IPS DF 6.9 (cell line): ENCODE measurements at regions not wholly inside any gene's neighbourhood (a gene's known extent, or its start where the extent isn't known, plus 50 kb on each side); places are given as distances from the start of the nearest gene placed in this dataset.
"Not testable (repeated sequence)": the region's sequence is repeated elsewhere in the genome, so short reads cannot be mapped to it uniquely, and the experiment has no call there.

Source experiments
- DNase-seq: peaks from one replicate; pipeline ENCODE4 v3.0.0-alpha.2; 2013; ENCODE audit warnings: low read depth, low spot score
- H3K27ac ChIP-seq: one replicate; pipeline ENCODE4 v1.5.1; 2013; ENCODE audit warnings: low read length, control low read depth
- H3K27me3 ChIP-seq: 2 replicates; pipeline ENCODE4 v1.6.1; 2013; ENCODE audit warnings: mild to moderate bottlenecking, low read length; ENCODE audit not compliant: control insufficient read depth, insufficient read depth
- H3K36me3 ChIP-seq: 2 replicates; pipeline ENCODE4 v1.6.1; 2013; ENCODE audit warnings: low read length; ENCODE audit not compliant: control insufficient read depth, insufficient read depth
- H3K4me1 ChIP-seq: 2 replicates; pipeline ENCODE4 v1.6.1; 2013; ENCODE audit warnings: low read length; ENCODE audit not compliant: control insufficient read depth, insufficient read depth
- H3K4me3 ChIP-seq: 2 replicates; pipeline ENCODE4 v1.5.1; 2013; ENCODE audit warnings: mild to moderate bottlenecking, low read length
- H3K9me3 ChIP-seq: 2 replicates; pipeline ENCODE4 v1.6.1; 2013; ENCODE audit warnings: low read length, inconsistent platforms; ENCODE audit not compliant: control insufficient read depth, insufficient read depth
- WGBS: extraction: QIAGEN DNeasy Blood & Tissue Kit; methylation state at CpG from one replicate; pipeline ENCODE4 v1.1.7; 2013; ENCODE audit warnings: mixed read lengths, missing lambda C conversion rate; ENCODE audit not compliant: insufficient read length, insufficient coverage; 5-methylcytosine and 5-hydroxymethylcytosine counted together

GRCh38 chr5:107020626-107021025 is 650.1 kb downstream of the EFNA5 start:
- Histone ChIP-seq H3K27me3 (no peaks in the 10 kb centered on the region), H3K36me3 (no peaks in the 10 kb centered on the region), H3K4me1 (no peaks in the 10 kb centered on the region), H3K9me3 (no peaks in the 10 kb centered on the region; the same call in 1 of the 2 replicates), H3K27ac (no peak overlapping the region), H3K4me3 (no peak overlapping the region)
- WGBS: no CpG with 5 or more reads among the region's 2 CpGs
- DNase-seq: no peak

- no peak overlapping the region for H3K4me3 ChIP-seq
- no peaks in the 10 kb centered on the region; the same call in 1 of the 2 replicates for H3K9me3 ChIP-seq
- H3K27ac ChIP-seq: no peak overlapping the region
- no peaks in the 10 kb centered on the region for H3K36me3 ChIP-seq
- no peaks in the 10 kb centered on the region for H3K27me3 ChIP-seq
- H3K4me1 ChIP-seq: no peaks in the 10 kb centered on the region; the same call in 1 of the 2 replicates
- DNase-seq: no peak
- no CpG with 5 or more reads among the region's 1 CpG for WGBS
Observed at GRCh38 chr5:107017616-107018015, 653.1 kb downstream of the EFNA5 start.

- no peaks in the 10 kb centered on the region for H3K9me3 ChIP-seq
- WGBS: no CpG with 5 or more reads among the region's 10 CpGs
- H3K27me3 ChIP-seq: no peaks in the 10 kb centered on the region
- no peak for DNase-seq
- H3K4me1 ChIP-seq: no peaks in the 10 kb centered on the region; the same call in 1 of the 2 replicates
- H3K27ac ChIP-seq: no peak overlapping the region
- H3K36me3 ChIP-seq: no peaks in the 10 kb centered on the region
- no peak overlapping the region for H3K4me3 ChIP-seq
Observed at GRCh38 chr5:107012371-107012770, 658.4 kb downstream of the EFNA5 start.

- Histone ChIP-seq H3K4me3 (no peak overlapping the region), H3K4me1 (no peaks in the 10 kb centered on the region; the same call in 1 of the 2 replicates), H3K9me3 (no peaks in the 10 kb centered on the region), H3K27ac (no peak overlapping the region), H3K27me3 (no peaks in the 10 kb centered on the region), H3K36me3 (no peaks in the 10 kb centered on the region)
- no CpG with 5 or more reads among the region's 7 CpGs for WGBS
- DNase-seq: no peak
Observed at GRCh38 chr5:107011605-107012004, 659.1 kb downstream of the EFNA5 start.

GRCh38 chr5:107010060-107010459 is 660.7 kb downstream of the EFNA5 start:
- Histone ChIP-seq H3K27ac (no peak overlapping the region), H3K4me3 (no peak overlapping the region), H3K9me3 (no peaks in the 10 kb centered on the region), H3K27me3 (no peaks in the 10 kb centered on the region), H3K4me1 (no peaks in the 10 kb centered on the region; the same call in 1 of the 2 replicates), H3K36me3 (no peaks in the 10 kb centered on the region)
- no CpG with 5 or more reads among the region's 6 CpGs for WGBS
- DNase-seq: no peak

- no CpG with 5 or more reads among the region's 1 CpG for WGBS
- H3K36me3 ChIP-seq: no peaks in the 10 kb centered on the region
- H3K4me1 ChIP-seq: no peaks in the 10 kb centered on the region
- H3K27ac ChIP-seq: no peak overlapping the region
- no peak overlapping the region for H3K4me3 ChIP-seq
- DNase-seq: no peak
- no peaks in the 10 kb centered on the region for H3K27me3 ChIP-seq
- H3K9me3 ChIP-seq: no peaks in the 10 kb centered on the region
Observed at GRCh38 chr5:107005653-107006052, 665.1 kb downstream of the EFNA5 start.

GRCh38 chr5:107005161-107005560 is 665.6 kb downstream of the EFNA5 start:
- Histone ChIP-seq H3K27me3 (no peaks in the 10 kb centered on the region), H3K4me1 (no peaks in the 10 kb centered on the region), H3K36me3 (no peaks in the 10 kb centered on the region), H3K9me3 (no peaks in the 10 kb centered on the region), H3K4me3 (no peak overlapping the region), H3K27ac (no peak overlapping the region)
- no peak for DNase-seq
- WGBS: no CpG with 5 or more reads among the region's 4 CpGs

GRCh38 chr5:107002115-107002514 is 668.6 kb downstream of the EFNA5 start:
- no peak overlapping the region for H3K4me3 ChIP-seq
- no peaks in the 10 kb centered on the region for H3K9me3 ChIP-seq
- H3K36me3 ChIP-seq: no peaks in the 10 kb centered on the region
- H3K27me3 ChIP-seq: no peaks in the 10 kb centered on the region
- no peak overlapping the region for H3K27ac ChIP-seq
- H3K4me1 ChIP-seq: no peaks in the 10 kb centered on the region
- no peak for DNase-seq

- not testable (repeated sequence) for H3K36me3 ChIP-seq, H3K27ac ChIP-seq, H3K4me1 ChIP-seq, H3K9me3 ChIP-seq, H3K27me3 ChIP-seq, H3K4me3 ChIP-seq, DNase-seq
- no CpG with 5 or more reads among the region's 6 CpGs for WGBS
Observed at GRCh38 chr5:106999506-106999905, 671.2 kb downstream of the EFNA5 start.

- H3K4me1 ChIP-seq: peaks cover 1% of the 10 kb centered on the region; the same call in 1 of the 2 replicates
- no peak overlapping the region for H3K4me3 ChIP-seq
- no peak overlapping the region for H3K27ac ChIP-seq
- WGBS: no CpG with 5 or more reads among the region's 2 CpGs
- no peak for DNase-seq
- H3K9me3 ChIP-seq: no peaks in the 10 kb centered on the region
- no peaks in the 10 kb centered on the region for H3K27me3 ChIP-seq
- H3K36me3 ChIP-seq: no peaks in the 10 kb centered on the region; the same call in 1 of the 2 replicates
Observed at GRCh38 chr5:106986006-106986405, 684.7 kb downstream of the EFNA5 start.

- no peaks in the 10 kb centered on the region for H3K27me3 ChIP-seq
- no peaks in the 10 kb centered on the region for H3K9me3 ChIP-seq
- H3K4me3 ChIP-seq: no peak overlapping the region
- H3K36me3 ChIP-seq: no peaks in the 10 kb centered on the region; the same call in 1 of the 2 replicates
- peaks cover 1% of the 10 kb centered on the region; the same call in 1 of the 2 replicates for H3K4me1 ChIP-seq
- WGBS: no CpG with 5 or more reads among the region's 6 CpGs
- no peak for DNase-seq
- no peak overlapping the region for H3K27ac ChIP-seq
Observed at GRCh38 chr5:106985174-106985573, 685.6 kb downstream of the EFNA5 start.
